HL-60/S4 (cell line): ENCODE measurements at regions not wholly inside any gene's neighbourhood (a gene's known extent, or its start where the extent isn't known, plus 50 kb on each side); places are given as distances from the start of the nearest gene placed in this dataset.
"Not testable (repeated sequence)": the region's sequence is repeated elsewhere in the genome, so short reads cannot be mapped to it uniquely, and the experiment has no call there.

Experiments
- in situ Hi-C: fragments of 300-500 bp; cut with MboI; formaldehyde crosslinking; loops from 2 replicates; pipeline ENCODE4 v1.14.3; 2022; ENCODE audit warnings: low sequenced_read_pairs

- in situ Hi-C loops: no loop called here
Measured at GRCh38 chr9:88898039-88898720, 93.1 kb upstream of the S1PR3 start.

GRCh38 chr9:88905506-88905905, 85.8 kb upstream of the S1PR3 start:
- in situ Hi-C loops: no loop called here

- in situ Hi-C loops: no loop called here
Measured at GRCh38 chr9:88915916-88916315, 75.4 kb upstream of the S1PR3 start.

- in situ Hi-C loops: no loop called here
Measured at GRCh38 chr9:88916894-88917293, 74.4 kb upstream of the S1PR3 start.

- in situ Hi-C loops: no loop called here
Measured at GRCh38 chr9:88917375-88917774, 73.9 kb upstream of the S1PR3 start.

- in situ Hi-C loops: not testable (repeated sequence)
Measured at GRCh38 chr9:88918537-88918936, 72.7 kb upstream of the S1PR3 start.

GRCh38 chr9:88920645-88921044, 70.6 kb upstream of the S1PR3 start:
- in situ Hi-C loops: no loop called here

- in situ Hi-C loops: no loop called here
Measured at GRCh38 chr9:88922091-88922490, 69.2 kb upstream of the S1PR3 start.

- in situ Hi-C loops: no loop called here
Measured at GRCh38 chr9:88923092-88923491, 68.2 kb upstream of the S1PR3 start.

GRCh38 chr9:88923653-88924288, 67.5 kb upstream of the S1PR3 start:
- in situ Hi-C loops: no loop called here

- in situ Hi-C loops: no loop called here
Measured at GRCh38 chr9:88925481-88925880, 65.8 kb upstream of the S1PR3 start.

GRCh38 chr9:88926781-88927505, 64.3 kb upstream of the S1PR3 start:
- in situ Hi-C loops: no loop called here

GRCh38 chr9:88927510-88927909, 63.8 kb upstream of the S1PR3 start:
- in situ Hi-C loops: no loop called here

GRCh38 chr9:88930716-88931115, 60.6 kb upstream of the S1PR3 start:
- in situ Hi-C loops: no loop called here

- in situ Hi-C loops: no loop called here
Measured at GRCh38 chr9:88932766-88933165, 58.5 kb upstream of the S1PR3 start.

- in situ Hi-C loops: no loop called here
Measured at GRCh38 chr9:88933607-88934379, 57.5 kb upstream of the S1PR3 start.

- in situ Hi-C loops: no loop called here
Measured at GRCh38 chr9:88934876-88935535, 56.3 kb upstream of the S1PR3 start.

GRCh38 chr9:88936132-88936531, 55.1 kb upstream of the S1PR3 start:
- in situ Hi-C loops: no loop called here

- in situ Hi-C loops: no loop called here
Measured at GRCh38 chr9:88936668-88937067, 54.6 kb upstream of the S1PR3 start.

- in situ Hi-C loops: no loop called here
Measured at GRCh38 chr9:88937248-88937647, 54.0 kb upstream of the S1PR3 start.

GRCh38 chr9:88938189-88938588, 53.1 kb upstream of the S1PR3 start:
- in situ Hi-C loops: no loop called here
